Central memory CD4-positive, alpha-beta T cell (primary cell): ENCODE measurements at regions not wholly inside any gene's neighbourhood (a gene's known extent, or its start where the extent isn't known, plus 50 kb on each side); places are given as distances from the start of the nearest gene placed in this dataset.

Experiments used
- DNase-seq: peaks from one replicate; pipeline ENCODE4 v3.0.0; 2022

GRCh38 chr14:71728386-71728785 is 203.8 kb upstream of the RGS6 start:
- no peak for DNase-seq

- no peak for DNase-seq
Observed at GRCh38 chr14:71729596-71729995, 202.6 kb upstream of the RGS6 start.

- DNase-seq = no peak
Observed at GRCh38 chr14:71730471-71730870, 201.8 kb upstream of the RGS6 start.

GRCh38 chr14:71731096-71731495 is 201.1 kb upstream of the RGS6 start:
- no peak for DNase-seq

GRCh38 chr14:71733210-71733883 is 198.9 kb upstream of the RGS6 start:
- no peak for DNase-seq

- DNase-seq = no peak
Observed at GRCh38 chr14:71734076-71734475, 198.2 kb upstream of the RGS6 start.

GRCh38 chr14:71734885-71735284 is 197.3 kb upstream of the RGS6 start:
- DNase-seq = no peak

GRCh38 chr14:71737760-71738159 is 194.5 kb upstream of the RGS6 start:
- no peak for DNase-seq

- DNase-seq = no peak
Observed at GRCh38 chr14:71739273-71739990, 192.8 kb upstream of the RGS6 start.

GRCh38 chr14:71741241-71741640 is 191.0 kb upstream of the RGS6 start:
- DNase-seq = no peak

- DNase-seq = no peak
Observed at GRCh38 chr14:71742485-71742884, 189.7 kb upstream of the RGS6 start.

- DNase-seq = no peak
Observed at GRCh38 chr14:71745072-71745471, 187.2 kb upstream of the RGS6 start.

- DNase-seq = no peak
Observed at GRCh38 chr14:71748196-71748595, 184.0 kb upstream of the RGS6 start.

GRCh38 chr14:71749613-71750238 is 182.5 kb upstream of the RGS6 start:
- DNase-seq = no peak

- DNase-seq = no peak
Observed at GRCh38 chr14:71751264-71751663, 181.0 kb upstream of the RGS6 start.

- no peak for DNase-seq
Observed at GRCh38 chr14:71752111-71752738, 180.0 kb upstream of the RGS6 start.

GRCh38 chr14:71753126-71753830 is 179.0 kb upstream of the RGS6 start:
- DNase-seq = peak; percentile 47

- DNase-seq = no peak
Observed at GRCh38 chr14:71753976-71754375, 178.3 kb upstream of the RGS6 start.

GRCh38 chr14:71754422-71755095 is 177.7 kb upstream of the RGS6 start:
- no peak for DNase-seq

- DNase-seq = no peak
Observed at GRCh38 chr14:71758229-71758951, 173.8 kb upstream of the RGS6 start.

GRCh38 chr14:71762575-71762974 is 169.7 kb upstream of the RGS6 start:
- no peak for DNase-seq
